NCI-H526 treated with DMSO at 0.1 percent for 48 hours (cell line): ENCODE measurements at regions not wholly inside any gene's neighbourhood (a gene's known extent, or its start where the extent isn't known, plus 50 kb on each side); places are given as distances from the start of the nearest gene placed in this dataset.

ENCODE experiments used
- DNase-seq: peaks from one replicate; lab custom pipeline; 2025; lab: John Stamatoyannopoulos, UW

- DNase-seq = no peak
Measured at GRCh38 chr4:31059753-31060522, 339.8 kb downstream of the PCDH7 start.

DNA sequence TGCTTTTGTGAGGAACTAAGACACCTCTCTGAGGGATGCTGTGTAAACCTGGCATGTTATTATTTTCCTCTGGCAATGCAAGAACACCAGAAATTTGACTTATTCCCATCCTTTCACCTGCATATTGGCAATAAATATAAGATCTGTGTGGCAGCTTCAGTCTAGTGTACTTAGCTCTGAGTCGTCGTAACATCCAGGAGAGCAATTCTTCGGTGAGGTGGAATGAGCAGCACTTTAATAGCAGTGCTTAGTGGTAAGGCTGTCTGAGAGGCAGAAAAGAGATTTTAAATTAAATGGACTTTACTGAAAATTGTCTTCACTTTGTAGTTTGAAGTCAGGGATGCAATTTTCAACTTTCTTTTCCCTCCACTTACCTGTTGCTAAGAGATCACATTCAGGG, 344.9 kb downstream of the PCDH7 start:
- no peak for DNase-seq

GRCh38 chr4:31068257-31069075, 348.3 kb downstream of the PCDH7 start:
- no peak for DNase-seq

- no peak for DNase-seq
Measured at GRCh38 chr4:31069151-31069550, 349.0 kb downstream of the PCDH7 start.

- no peak for DNase-seq
Measured at GRCh38 chr4:31071508-31072486, 351.6 kb downstream of the PCDH7 start.

GRCh38 chr4:31075969-31076368, 355.8 kb downstream of the PCDH7 start:
- no peak for DNase-seq

DNA sequence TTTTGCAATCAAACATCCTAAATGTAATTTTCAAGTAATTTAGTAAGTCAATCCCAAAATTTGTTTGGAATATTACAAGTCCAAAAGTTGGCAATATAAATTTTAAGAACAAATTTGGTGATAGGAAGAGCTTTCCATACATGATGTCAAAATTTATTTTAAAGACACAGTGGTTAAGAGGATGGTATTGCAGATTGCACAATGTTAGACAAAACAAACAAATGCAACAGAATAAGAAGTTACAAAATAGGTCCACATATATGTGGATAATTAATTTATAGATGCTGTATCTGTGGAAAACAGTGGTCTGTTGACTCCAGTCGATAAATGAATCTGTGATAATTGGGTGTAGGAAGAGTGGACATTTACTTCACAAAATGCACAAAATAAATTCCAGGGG, 358.5 kb downstream of the PCDH7 start:
- DNase-seq = no peak

DNA sequence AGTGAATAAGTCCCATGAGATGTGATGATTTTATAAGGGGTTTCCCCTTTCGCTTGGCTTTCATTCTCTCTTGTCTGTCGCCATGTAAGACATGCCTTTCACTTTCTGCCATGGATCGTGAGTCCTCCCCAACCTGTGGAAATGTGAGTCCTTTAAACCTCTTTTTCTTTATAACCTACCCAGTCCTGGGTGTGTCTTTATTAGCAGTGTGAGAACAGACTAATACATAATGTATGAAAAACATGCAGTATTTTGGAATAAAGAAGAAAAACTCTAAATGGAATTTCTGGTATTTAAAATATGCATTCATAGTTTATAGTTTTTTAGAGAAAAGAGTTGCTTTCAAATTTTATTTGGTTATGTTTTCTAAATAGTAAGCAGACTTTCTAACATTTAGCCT, 360.7 kb downstream of the PCDH7 start:
- DNase-seq = no peak

DNA sequence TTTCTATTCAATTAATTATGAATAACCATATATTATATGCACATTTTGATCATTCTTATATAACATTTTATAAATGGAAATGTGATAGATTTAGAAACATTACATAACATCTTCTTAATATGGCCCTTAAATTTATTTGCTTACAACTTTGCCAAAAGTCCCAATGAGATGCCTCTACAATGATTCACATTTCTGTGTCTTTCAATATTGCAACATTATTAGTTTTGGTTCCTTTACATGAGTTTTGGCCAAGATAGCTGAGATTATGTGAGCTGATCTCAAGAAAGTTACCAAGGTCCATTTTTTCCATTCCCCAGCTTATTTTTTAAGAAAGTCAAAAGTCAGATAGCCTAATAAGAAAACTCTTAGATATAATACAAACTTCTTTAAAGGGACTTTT, 361.2 kb downstream of the PCDH7 start:
- DNase-seq = no peak

- DNase-seq = no peak
Measured at GRCh38 chr4:31083456-31083855, 363.3 kb downstream of the PCDH7 start.

GRCh38 chr4:31084806-31085416, 364.7 kb downstream of the PCDH7 start:
- no peak for DNase-seq

- no peak for DNase-seq
Measured at GRCh38 chr4:31085689-31086088, 365.5 kb downstream of the PCDH7 start.

- DNase-seq = no peak
Measured at GRCh38 chr4:31086756-31087330, 366.7 kb downstream of the PCDH7 start.

- DNase-seq = no peak
Measured at GRCh38 chr4:31088600-31089230, 368.5 kb downstream of the PCDH7 start.

DNA sequence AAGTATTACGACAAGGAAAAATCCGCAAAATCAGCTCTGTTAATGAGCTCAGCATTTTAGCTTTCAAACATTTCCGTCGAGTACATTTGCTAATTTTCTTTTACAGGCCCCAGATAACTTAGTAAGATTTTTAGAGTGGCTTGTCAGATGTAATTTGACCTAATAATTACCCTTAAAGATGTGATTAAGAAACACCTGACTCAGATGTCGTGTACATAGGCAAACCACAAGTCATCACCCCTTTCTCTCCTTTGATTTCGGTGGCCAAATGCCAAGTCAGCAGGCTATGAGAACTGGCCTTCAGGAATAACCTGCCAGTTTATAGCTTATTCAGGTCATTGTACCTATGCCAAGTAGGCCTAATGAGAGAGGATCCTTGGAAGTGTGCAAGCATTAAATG, 369.6 kb downstream of the PCDH7 start:
- no peak for DNase-seq

DNA sequence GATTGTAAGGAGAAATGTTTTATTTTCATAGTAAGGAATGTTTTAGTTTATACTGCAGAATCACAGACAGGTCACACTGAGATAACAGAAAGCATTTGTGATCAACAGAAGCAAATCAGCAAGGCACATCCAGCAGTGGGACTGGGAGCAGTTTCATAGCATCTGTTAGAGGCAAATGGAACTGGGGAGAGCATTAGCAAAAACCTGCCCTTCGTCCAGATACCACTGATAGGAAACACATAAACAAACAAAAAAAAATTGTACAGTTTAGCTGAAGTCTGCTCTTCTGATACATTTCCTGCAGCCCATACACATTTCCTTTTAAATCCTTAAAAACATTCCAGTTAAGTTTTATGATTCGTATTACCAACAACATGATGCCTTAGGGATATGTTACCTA, 374.3 kb downstream of the PCDH7 start:
- DNase-seq = no peak

GRCh38 chr4:31097999-31098398, 377.8 kb downstream of the PCDH7 start:
- no peak for DNase-seq

DNA sequence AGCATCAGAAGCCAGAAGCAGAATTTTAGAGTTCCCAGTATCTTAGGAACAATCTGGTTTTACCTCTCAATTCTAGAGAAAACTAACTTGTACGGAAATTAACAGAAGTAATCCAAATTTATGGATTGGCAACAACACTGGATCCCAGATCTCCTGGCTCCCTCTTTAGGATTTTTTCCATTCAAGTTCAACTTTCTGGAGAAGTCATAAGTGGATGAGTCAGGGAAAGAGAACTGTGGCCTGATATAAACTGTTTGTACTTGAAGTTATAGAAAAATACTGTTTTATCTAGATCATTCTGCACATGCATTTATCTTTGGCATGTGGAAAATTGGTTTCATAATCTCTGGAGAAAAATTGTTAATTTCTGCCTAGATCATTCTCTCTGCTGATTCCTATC, 380.4 kb downstream of the PCDH7 start:
- no peak for DNase-seq

DNA sequence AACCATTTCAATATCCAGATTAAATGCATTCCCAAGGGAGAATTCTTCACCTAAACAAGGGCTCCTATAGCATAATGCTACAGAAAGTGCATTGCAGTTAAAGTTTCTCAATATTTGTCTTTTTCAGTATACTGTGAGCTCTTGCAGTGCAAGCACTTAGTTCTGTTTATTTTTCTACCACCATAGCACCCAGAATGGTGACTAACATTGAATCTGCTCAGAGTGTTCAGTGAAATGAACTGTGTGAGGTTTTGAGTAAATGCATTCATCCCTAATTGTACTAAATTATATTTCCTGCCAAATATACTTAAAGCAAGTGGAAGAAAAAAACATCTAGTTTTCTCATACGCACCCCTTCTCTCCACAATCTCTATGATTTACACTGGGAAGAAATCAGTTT, 383.9 kb downstream of the PCDH7 start:
- no peak for DNase-seq

- DNase-seq = no peak
Measured at GRCh38 chr4:31104577-31104976, 384.4 kb downstream of the PCDH7 start.

DNA sequence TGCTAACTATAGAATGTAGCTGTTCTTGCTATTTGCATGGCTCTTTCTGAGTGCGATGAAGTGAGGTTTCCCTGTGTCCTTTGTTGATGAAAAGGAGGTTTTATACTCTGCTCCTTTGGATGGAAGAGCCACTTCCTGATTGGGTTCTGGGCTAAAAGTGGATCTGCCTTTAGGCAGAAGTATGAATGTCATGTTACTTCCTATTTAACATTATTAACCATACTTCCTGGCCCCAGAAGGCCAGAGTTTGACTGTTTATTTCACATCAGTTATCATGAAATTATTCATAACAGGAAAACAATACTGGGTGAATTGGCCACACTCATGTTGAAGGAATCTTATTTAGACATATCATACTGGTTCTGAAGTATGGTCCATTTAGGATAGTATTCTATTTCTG, 386.2 kb downstream of the PCDH7 start:
- DNase-seq = no peak
